Stimulated activated CD8-positive, alpha-beta memory T cell treated with anti-CD3 and anti-CD28 coated beads, Interleukin-4, amount 100 ng/mL, for 48 hours (primary cell): ENCODE measurements at regions not wholly inside any gene's neighbourhood (a gene's known extent, or its start where the extent isn't known, plus 50 kb on each side); places are given as distances from the start of the nearest gene placed in this dataset.
"Not testable (repeated sequence)": the region's sequence is repeated elsewhere in the genome, so short reads cannot be mapped to it uniquely, and the experiment has no call there.

Experiments
- DNase-seq: peaks from one replicate; pipeline ENCODE4 v3.0.0-alpha.2; 2020

- DNase-seq = no peak
Measured at GRCh38 chr9:79489261-79490000, 82.3 kb upstream of the TLE4 start.

GRCh38 chr9:79490657-79491248 lies 81.0 kb upstream of the TLE4 start:
- no peak for DNase-seq

- no peak for DNase-seq
Measured at GRCh38 chr9:79492092-79493009, 79.4 kb upstream of the TLE4 start.

DNA sequence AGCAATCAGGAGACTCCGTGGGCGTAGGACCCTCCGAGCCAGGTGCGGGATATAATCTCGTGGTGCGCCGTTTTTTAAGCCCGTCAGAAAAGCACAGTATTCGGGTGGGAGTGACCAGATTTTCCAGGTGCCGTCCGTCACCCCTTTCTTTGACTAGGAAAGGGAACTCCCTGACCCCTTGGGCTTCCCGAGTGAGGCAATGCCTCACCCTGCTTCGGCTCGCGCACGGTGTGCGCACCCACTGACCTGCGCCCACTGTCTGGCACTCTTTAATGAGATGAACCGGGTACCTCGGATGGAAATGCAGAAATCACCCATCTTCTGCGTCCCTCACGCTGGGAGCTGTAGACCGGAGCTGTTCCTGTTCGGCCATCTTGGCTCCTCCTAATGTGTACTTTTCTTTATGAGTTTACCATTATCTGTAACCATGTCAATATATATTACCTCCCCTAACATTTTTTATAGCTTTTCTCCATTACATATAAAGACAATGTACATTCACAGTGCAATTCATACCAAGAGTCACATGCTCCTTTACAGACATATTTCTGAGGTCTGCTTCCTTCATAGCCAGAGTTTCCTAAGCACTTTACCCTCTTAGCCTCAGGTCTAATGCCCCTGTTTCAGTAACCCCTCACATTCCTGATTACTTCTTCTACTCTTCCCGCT lies 71.4 kb upstream of the TLE4 start:
- not testable (repeated sequence) for DNase-seq

- no peak for DNase-seq
Measured at GRCh38 chr9:79501546-79501945, 70.2 kb upstream of the TLE4 start.

- no peak for DNase-seq
Measured at GRCh38 chr9:79507801-79508200, 64.0 kb upstream of the TLE4 start.

DNA sequence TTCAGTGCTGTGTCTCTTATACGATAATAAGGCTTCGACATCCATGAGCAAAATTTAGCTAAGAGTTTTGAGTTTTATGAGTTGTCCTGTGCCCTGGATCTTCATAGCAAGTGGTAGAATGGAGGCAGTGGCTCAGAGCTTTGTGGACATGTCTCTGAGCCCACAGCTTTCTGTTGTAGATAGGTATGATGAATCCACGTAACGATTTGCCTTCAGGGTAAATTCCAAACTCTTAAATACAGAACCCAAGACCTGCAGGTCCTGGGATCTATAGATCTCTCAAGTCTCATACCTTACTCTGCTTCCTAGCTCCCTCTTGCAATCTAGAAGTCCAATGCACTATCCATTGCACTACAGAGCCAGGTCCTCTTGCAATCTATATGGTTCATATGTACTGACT lies 59.5 kb upstream of the TLE4 start:
- no peak for DNase-seq
